Immature natural killer cell (primary cell): ENCODE measurements at regions not wholly inside any gene's neighbourhood (a gene's known extent, or its start where the extent isn't known, plus 50 kb on each side); places are given as distances from the start of the nearest gene placed in this dataset.
A peak's percentile ranks its signal among the peaks of the same experiment; 100 is the strongest.
"Not testable (repeated sequence)": the region's sequence is repeated elsewhere in the genome, so short reads cannot be mapped to it uniquely, and the experiment has no call there.

ENCODE experiments used
- DNase-seq, 3 donors: peaks; one replicate each; pipeline ENCODE4 v3.0.0; 2022; ENCODE audit warnings: mixed read lengths in 1 of 3
- H3K27ac Mint-ChIP-seq, 6 donors: one replicate each; pipeline ENCODE4 v1.8.0; 2020; ENCODE audit warnings: mixed read lengths in 6 of 6, mild to moderate bottlenecking in 5 of 6, inconsistent platforms in 4 of 6, moderate library complexity in 3 of 6
- H3K27me3 Mint-ChIP-seq, 3 donors: one replicate each; pipeline ENCODE4 v1.8.0; 2020 to 2021; ENCODE audit warnings: low read depth in 3 of 3, mild to moderate bottlenecking in 3 of 3, mixed read lengths in 3 of 3, moderate library complexity in 3 of 3, inconsistent platforms in 1 of 3
- H3K36me3 Mint-ChIP-seq, 3 donors: one replicate each; pipeline ENCODE4 v1.8.0; 2020; ENCODE audit warnings: mixed read lengths in 3 of 3, inconsistent platforms in 2 of 3, mild to moderate bottlenecking in 2 of 3
- H3K4me1 Mint-ChIP-seq, 2 donors: one replicate each; pipeline ENCODE4 v1.8.0; 2020; ENCODE audit warnings: inconsistent platforms in 2 of 2, mild to moderate bottlenecking in 2 of 2, mixed read lengths in 2 of 2, moderate library complexity in 1 of 2
- H3K4me3 Mint-ChIP-seq, 5 donors: one replicate each; pipeline ENCODE4 v1.8.0; 2020; ENCODE audit warnings: mild to moderate bottlenecking in 5 of 5, mixed read lengths in 5 of 5, inconsistent platforms in 3 of 5, moderate library complexity in 3 of 5
- H3K9me3 Mint-ChIP-seq, 6 donors: one replicate each; pipeline ENCODE4 v1.8.0; 2020; ENCODE audit warnings: mild to moderate bottlenecking in 6 of 6, mixed read lengths in 6 of 6, inconsistent platforms in 4 of 6, moderate library complexity in 3 of 6

- not testable (repeated sequence) for H3K9me3 Mint-ChIP-seq, DNase-seq, H3K36me3 Mint-ChIP-seq, H3K27me3 Mint-ChIP-seq, H3K4me1 Mint-ChIP-seq, H3K4me3 Mint-ChIP-seq, H3K27ac Mint-ChIP-seq
These were observed 60.5 kb downstream of the AREG start for GRCh38 chr4:74505355-74505978.

GRCh38 chr4:74509363-74509762, 64.4 kb downstream of the AREG start:
- not testable (repeated sequence) for H3K36me3 Mint-ChIP-seq, DNase-seq, H3K4me3 Mint-ChIP-seq, H3K9me3 Mint-ChIP-seq, H3K4me1 Mint-ChIP-seq, H3K27me3 Mint-ChIP-seq, H3K27ac Mint-ChIP-seq

GRCh38 chr4:74516303-74516702, 71.4 kb downstream of the AREG start:
- Mint-ChIP-seq H3K36me3 (no peaks in the 10 kb centered on the region), H3K9me3 (no peaks in the 10 kb centered on the region)

GRCh38 chr4:74517996-74518395, 73.1 kb downstream of the AREG start:
- H3K27ac Mint-ChIP-seq: no peak overlapping the region
- H3K27me3 Mint-ChIP-seq: peaks cover 0 to 2% (median 0%) of the 10 kb centered on the region in 3 donors
- H3K4me3 Mint-ChIP-seq: no peak overlapping the region

More at GRCh38 chr4:74516303-74516702, 71.4 kb downstream of the AREG start:
- DNase-seq: no peak
- peaks cover 0 to 2% (median 0%) of the 10 kb centered on the region in 3 donors for H3K27me3 Mint-ChIP-seq
- H3K4me3 Mint-ChIP-seq: no peak overlapping the region
- no peak overlapping the region for H3K27ac Mint-ChIP-seq
- no peaks in the 10 kb centered on the region for H3K4me1 Mint-ChIP-seq

GRCh38 chr4:74522251-74522991, 77.5 kb downstream of the AREG start:
- Mint-ChIP-seq H3K4me1 (no peaks in the 10 kb centered on the region), H3K9me3 (no peaks in the 10 kb centered on the region), H3K27me3 (peaks cover 0 to 2% (median 2%) of the 10 kb centered on the region in 3 donors), H3K4me3 (no peak overlapping the region), H3K27ac (no peak overlapping the region), H3K36me3 (no peaks in the 10 kb centered on the region)
- no peak for DNase-seq

More at GRCh38 chr4:74517996-74518395, 73.1 kb downstream of the AREG start:
- no peak for DNase-seq
- H3K36me3 Mint-ChIP-seq: no peaks in the 10 kb centered on the region
- H3K4me1 Mint-ChIP-seq: no peaks in the 10 kb centered on the region
- no peaks in the 10 kb centered on the region for H3K9me3 Mint-ChIP-seq

GRCh38 chr4:74523096-74523495, 78.2 kb downstream of the AREG start:
- Mint-ChIP-seq H3K27me3 (peaks cover 0 to 2% (median 2%) of the 10 kb centered on the region in 3 donors), H3K4me3 (no peak overlapping the region), H3K36me3 (no peaks in the 10 kb centered on the region), H3K9me3 (no peaks in the 10 kb centered on the region), H3K4me1 (no peaks in the 10 kb centered on the region), H3K27ac (no peak overlapping the region)
- DNase-seq: no peak

GRCh38 chr4:74524985-74525384, 80.0 kb downstream of the AREG start:
- H3K36me3 Mint-ChIP-seq: no peaks in the 10 kb centered on the region
- H3K27ac Mint-ChIP-seq: no peak overlapping the region
- H3K4me1 Mint-ChIP-seq: no peaks in the 10 kb centered on the region
- DNase-seq: no peak
- no peaks in the 10 kb centered on the region for H3K9me3 Mint-ChIP-seq
- H3K27me3 Mint-ChIP-seq: peaks cover 2% of the 10 kb centered on the region in 3 donors
- H3K4me3 Mint-ChIP-seq: no peak overlapping the region

- Mint-ChIP-seq H3K27ac (no peak overlapping the region), H3K36me3 (no peaks in the 10 kb centered on the region), H3K4me1 (no peaks in the 10 kb centered on the region), H3K4me3 (no peak overlapping the region), H3K27me3 (peaks cover 0 to 9% (median 2%) of the 10 kb centered on the region in 3 donors), H3K9me3 (no peaks in the 10 kb centered on the region)
- no peak for DNase-seq
These were observed 82.1 kb downstream of the AREG start for GRCh38 chr4:74527049-74527448.

GRCh38 chr4:74528178-74528577, 83.2 kb downstream of the AREG start:
- Mint-ChIP-seq H3K4me1 (no peaks in the 10 kb centered on the region), H3K36me3 (no peaks in the 10 kb centered on the region), H3K9me3 (no peaks in the 10 kb centered on the region), H3K4me3 (no peak overlapping the region), H3K27me3 (peaks cover 0 to 9% (median 2%) of the 10 kb centered on the region in 3 donors), H3K27ac (no peak overlapping the region)
- DNase-seq: no peak

- H3K9me3 Mint-ChIP-seq: no peaks in the 10 kb centered on the region
- H3K4me1 Mint-ChIP-seq: no peaks in the 10 kb centered on the region
- no peak for DNase-seq
- no peak overlapping the region for H3K27ac Mint-ChIP-seq
- no peaks in the 10 kb centered on the region for H3K36me3 Mint-ChIP-seq
- peaks cover 0 to 9% (median 2%) of the 10 kb centered on the region in 3 donors for H3K27me3 Mint-ChIP-seq
- H3K4me3 Mint-ChIP-seq: no peak overlapping the region
These were observed 84.5 kb downstream of the AREG start for GRCh38 chr4:74529284-74530041.

GRCh38 chr4:74531963-74532794, 87.2 kb downstream of the AREG start:
- Mint-ChIP-seq H3K27ac (no peak overlapping the region), H3K4me3 (no peak overlapping the region), H3K4me1 (no peaks in the 10 kb centered on the region), H3K36me3 (no peaks in the 10 kb centered on the region), H3K9me3 (no peaks in the 10 kb centered on the region), H3K27me3 (peaks cover 0 to 9% (median 0%) of the 10 kb centered on the region in 3 donors)
- peak; percentile 27 to 30 (median 28) for DNase-seq

- Mint-ChIP-seq H3K4me3 (no peak overlapping the region), H3K36me3 (no peaks in the 10 kb centered on the region), H3K27ac (no peak overlapping the region), H3K9me3 (no peaks in the 10 kb centered on the region), H3K4me1 (no peaks in the 10 kb centered on the region), H3K27me3 (peaks cover 0 to 9% (median 0%) of the 10 kb centered on the region in 3 donors)
- no peak for DNase-seq
These were observed 89.2 kb downstream of the AREG start for GRCh38 chr4:74534121-74534520.

- H3K27ac Mint-ChIP-seq: no peak overlapping the region
- no peaks in the 10 kb centered on the region for H3K9me3 Mint-ChIP-seq
- H3K4me1 Mint-ChIP-seq: no peaks in the 10 kb centered on the region
- peaks cover 0 to 6% (median 0%) of the 10 kb centered on the region in 3 donors for H3K27me3 Mint-ChIP-seq
- DNase-seq: no peak
- no peak overlapping the region for H3K4me3 Mint-ChIP-seq
- H3K36me3 Mint-ChIP-seq: no peaks in the 10 kb centered on the region
These were observed 90.0 kb downstream of the AREG start for GRCh38 chr4:74534936-74535335.
